Common myeloid progenitor, CD34-positive (primary cell): ENCODE measurements at regions not wholly inside any gene's neighbourhood (a gene's known extent, or its start where the extent isn't known, plus 50 kb on each side); places are given as distances from the start of the nearest gene placed in this dataset.

ENCODE experiments used
- CTCF ChIA-PET: fragments of 350-600 bp; sonication (Branson Sonifier 250); formaldehyde crosslinking; loops from one replicate; lab custom pipeline; 2021; ENCODE audit warnings: antibody characterized with exemption; lab: Charles Lee
- POLR2A ChIA-PET: fragments of 350-600 bp; sonication (Branson Sonifier 250); formaldehyde crosslinking; loops from one replicate; lab custom pipeline; 2021; ENCODE audit warnings: antibody characterized with exemption; lab: Charles Lee
- DNase-seq, 3 donors: peaks; one replicate each; pipeline versions ENCODE4 v3.0.0 to v3.0.0-alpha.2; 2013
- H3K27ac ChIP-seq, 2 experiments: 1 replicate in 1 of 2; 2 replicates in 1 of 2; pipeline ENCODE4 v1.7.0; 2013; ENCODE audit warnings: inconsistent platforms in 2 of 2, low read length in 2 of 2, mild to moderate bottlenecking in 2 of 2, low read depth in 1 of 2, moderate library complexity in 1 of 2; ENCODE audit not compliant: severe bottlenecking in 2 of 2, insufficient read depth in 1 of 2, poor library complexity in 1 of 2
- H3K27me3 ChIP-seq, 5 experiments: replicated peaks in 2 of 5; 1 replicate in 3 of 5; 2 replicates in 2 of 5; pipeline versions ENCODE4 v1.6.1 to v1.7.0; 2013; ENCODE audit warnings: low read length in 4 of 5, mild to moderate bottlenecking in 2 of 5, moderate library complexity in 2 of 5, inconsistent platforms in 1 of 5; ENCODE audit not compliant: insufficient read depth in 5 of 5, control insufficient read depth in 4 of 5
- H3K36me3 ChIP-seq, 4 experiments: 1 replicate in 2 of 4; 2 replicates in 2 of 4; pipeline versions ENCODE4 v1.6.1 to v1.7.0; 2013; ENCODE audit warnings: low read length in 3 of 4, control low read depth in 1 of 4, mild to moderate bottlenecking in 1 of 4; ENCODE audit not compliant: control insufficient read depth in 4 of 4, insufficient read depth in 4 of 4
- H3K4me1 ChIP-seq, 4 experiments: 1 replicate in 3 of 4; 2 replicates in 1 of 4; pipeline versions ENCODE4 v1.6.1 to v1.7.1; 2013; ENCODE audit warnings: low read length in 3 of 4, mild to moderate bottlenecking in 3 of 4, control low read depth in 1 of 4, inconsistent platforms in 1 of 4, moderate library complexity in 1 of 4; ENCODE audit not compliant: control insufficient read depth in 4 of 4, insufficient read depth in 4 of 4; ENCODE audit errors: control extremely low read depth in 1 of 4
- H3K4me3 ChIP-seq, 7 experiments: 1 replicate in 4 of 7; 2 replicates in 3 of 7; pipeline versions ENCODE4 v1.5.1 to v1.7.0; 2013; ENCODE audit warnings: mild to moderate bottlenecking in 7 of 7, low read length in 6 of 7, moderate library complexity in 6 of 7, inconsistent platforms in 2 of 7, low read depth in 2 of 7, control low read depth in 1 of 7; ENCODE audit not compliant: insufficient read depth in 4 of 7, control insufficient read depth in 1 of 7; ENCODE audit errors: extremely low read depth in 1 of 7
- H3K9me3 ChIP-seq, 5 experiments: 1 replicate in 4 of 5; 2 replicates in 1 of 5; pipeline versions ENCODE4 v1.6.1 to v1.7.1; 2013; ENCODE audit warnings: low read length in 4 of 5, mild to moderate bottlenecking in 2 of 5, inconsistent platforms in 1 of 5, low read depth in 1 of 5, moderate library complexity in 1 of 5; ENCODE audit not compliant: control insufficient read depth in 4 of 5, insufficient read depth in 2 of 5; ENCODE audit errors: control extremely low read depth in 1 of 5
- WGBS: methylation state at CpG from one replicate; pipeline ENCODE4 v1.1.5; 2013; ENCODE audit not compliant: insufficient coverage; 5-methylcytosine and 5-hydroxymethylcytosine counted together

DNA sequence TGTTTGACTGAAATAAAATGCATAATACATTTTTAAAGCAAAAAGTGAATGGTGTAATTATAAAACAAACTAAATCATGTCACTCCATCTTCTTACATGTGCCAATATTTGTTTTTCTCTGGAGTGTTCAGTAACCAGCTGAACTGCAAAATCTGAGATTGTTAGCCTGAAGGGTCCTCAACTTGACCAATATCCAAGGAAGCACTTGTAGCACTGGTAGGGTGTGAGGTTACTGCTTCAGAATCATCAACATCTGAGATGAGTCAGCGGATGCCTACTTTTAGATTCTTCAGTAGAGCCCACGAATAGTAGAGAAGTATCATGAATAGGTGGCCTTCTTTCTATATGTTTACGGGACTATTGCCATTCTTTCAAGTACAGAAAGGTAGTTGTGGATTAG is 226.7 kb downstream of the TLE4 start:
- no peak for DNase-seq
- WGBS, result 100% methylated on average over 2 of the region's 3 CpGs

DNA sequence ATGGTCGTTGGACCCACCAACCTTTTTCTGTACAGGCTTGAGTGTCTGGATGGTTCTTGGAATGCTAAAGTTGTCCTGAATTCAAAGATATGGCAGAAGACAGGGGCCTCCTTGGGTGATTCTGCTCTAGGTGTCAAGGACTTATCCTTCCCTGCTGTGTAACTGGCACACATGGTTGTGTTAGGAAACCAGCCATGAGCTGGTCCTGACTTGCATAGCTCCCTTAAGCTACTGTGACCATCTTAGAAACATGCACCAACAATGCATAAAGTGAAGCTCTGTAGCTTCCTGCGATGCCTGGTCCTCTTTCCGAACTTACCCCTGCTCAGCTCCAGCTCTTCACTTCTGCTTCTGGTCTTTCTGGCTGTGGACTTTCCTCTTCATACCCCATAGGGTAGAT is 224.6 kb downstream of the TLE4 start:
- H3K4me1 ChIP-seq, result no peaks in the 10 kb centered on the region
- ChIA-PET POLR2A (no interaction called here), CTCF (interaction anchor here (1.0 kb wide), 1 partner anchor 19 kb away, joined by 3 read pairs; no protein-coding TSS in a partner anchor)
- H3K9me3 ChIP-seq, result peaks cover 0 to 2% (median 0%) of the 10 kb centered on the region in 5 experiments
- no peaks in the 10 kb centered on the region for H3K36me3 ChIP-seq
- no peak overlapping the region for H3K27ac ChIP-seq
- H3K4me3 ChIP-seq, result no peak overlapping the region
- no peak for DNase-seq
- 93% methylated on average over 2 of the region's 3 CpGs for WGBS
- H3K27me3 ChIP-seq, result no peaks in the 10 kb centered on the region

More for the DNA sequence above, 226.7 kb downstream of the TLE4 start:
- Histone ChIP-seq H3K27ac (no peak overlapping the region), H3K4me3 (no peak overlapping the region), H3K4me1 (no peaks in the 10 kb centered on the region), H3K27me3 (no peaks in the 10 kb centered on the region), H3K36me3 (no peaks in the 10 kb centered on the region), H3K9me3 (peaks cover 0 to under 1% (median 0%) of the 10 kb centered on the region in 5 experiments)
- ChIA-PET CTCF (no interaction called here), POLR2A (no interaction called here)

DNA sequence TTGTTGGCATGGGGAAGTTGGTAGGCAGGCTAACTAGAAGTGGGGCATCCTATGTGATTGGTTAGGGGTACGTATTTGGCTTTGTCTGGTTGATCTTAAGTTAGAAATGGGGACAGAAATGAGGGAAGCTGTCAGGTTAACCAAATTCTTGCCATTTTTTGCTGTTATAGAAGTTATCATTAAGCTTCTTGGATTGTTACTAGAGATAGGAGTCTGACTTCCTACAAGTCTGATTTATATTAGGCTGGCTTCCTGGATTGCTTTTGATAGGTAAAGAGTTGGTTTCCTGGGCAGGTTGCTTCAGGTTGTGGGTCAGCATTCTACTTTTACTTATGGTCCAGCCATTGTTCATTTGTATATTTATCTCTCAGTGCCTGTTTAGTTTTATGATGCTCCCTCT is 216.9 kb downstream of the TLE4 start:
- Histone ChIP-seq H3K9me3 (peaks cover 0 to 9% (median 5%) of the 10 kb centered on the region in 5 experiments), H3K4me1 (no peaks in the 10 kb centered on the region), H3K27me3 (no peaks in the 10 kb centered on the region), H3K4me3 (no peak overlapping the region), H3K27ac (no peak overlapping the region), H3K36me3 (no peaks in the 10 kb centered on the region)
- CTCF ChIA-PET, result no interaction called here
- DNase-seq, result no peak
- POLR2A ChIA-PET, result no interaction called here
- WGBS, result 100% methylated on average over 1 of the region's 1 CpG

DNA sequence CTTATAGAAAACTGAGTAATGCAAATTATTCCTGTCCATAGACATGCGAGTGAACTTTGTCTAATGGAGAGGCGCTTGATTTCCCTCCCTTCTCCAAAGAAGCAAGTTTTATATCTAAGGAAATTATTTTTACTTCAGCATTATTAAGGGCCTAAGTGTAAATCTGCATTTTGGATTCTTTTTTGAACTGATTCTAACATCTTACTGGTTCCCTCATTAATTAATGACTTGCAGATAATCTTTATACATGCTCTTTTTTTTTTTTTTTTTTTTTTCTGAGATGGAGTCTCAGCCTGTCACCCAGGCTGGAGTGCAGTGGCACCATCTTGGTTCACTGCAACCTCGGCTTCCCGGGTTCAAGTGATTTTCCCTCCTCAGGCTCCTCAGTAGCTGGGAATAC is 209.5 kb downstream of the TLE4 start:
- no peaks in the 10 kb centered on the region for H3K4me1 ChIP-seq
- no peaks in the 10 kb centered on the region for H3K9me3 ChIP-seq
- no peak for DNase-seq
- no CpG with 5 or more reads among the region's 4 CpGs for WGBS
- ChIA-PET POLR2A (no interaction called here), CTCF (no interaction called here)
- H3K27ac ChIP-seq, result no peak overlapping the region
- H3K27me3 ChIP-seq, result no peaks in the 10 kb centered on the region
- H3K36me3 ChIP-seq, result no peaks in the 10 kb centered on the region
- no peak overlapping the region for H3K4me3 ChIP-seq

DNA sequence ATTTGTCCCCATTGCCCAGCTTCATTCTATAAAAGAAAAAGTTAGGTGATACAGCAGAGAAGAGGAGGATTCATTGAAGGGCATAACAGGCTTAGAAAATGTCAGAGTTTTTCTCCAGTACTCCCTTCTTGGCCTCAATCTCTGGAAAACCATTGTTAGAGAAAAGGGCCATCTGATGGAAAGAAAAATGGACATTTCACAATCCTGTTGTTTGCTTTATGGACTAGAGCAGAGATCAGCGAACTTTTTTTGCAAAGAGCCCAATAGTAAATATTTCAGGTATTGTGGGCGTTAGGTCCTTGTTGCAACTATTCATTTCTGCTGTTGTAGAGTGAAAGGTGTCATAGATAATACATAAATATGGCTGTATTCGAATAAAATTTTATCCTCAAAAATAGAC is 208.8 kb downstream of the TLE4 start:
- no peak overlapping the region for H3K4me3 ChIP-seq
- H3K36me3 ChIP-seq, result no peaks in the 10 kb centered on the region
- no peak for DNase-seq
- H3K27ac ChIP-seq, result no peak overlapping the region
- H3K9me3 ChIP-seq, result no peaks in the 10 kb centered on the region
- H3K4me1 ChIP-seq, result no peaks in the 10 kb centered on the region
- ChIA-PET POLR2A (no interaction called here), CTCF (no interaction called here)
- 100% methylated on average over 1 of the region's 3 CpGs for WGBS
- no peaks in the 10 kb centered on the region for H3K27me3 ChIP-seq

DNA sequence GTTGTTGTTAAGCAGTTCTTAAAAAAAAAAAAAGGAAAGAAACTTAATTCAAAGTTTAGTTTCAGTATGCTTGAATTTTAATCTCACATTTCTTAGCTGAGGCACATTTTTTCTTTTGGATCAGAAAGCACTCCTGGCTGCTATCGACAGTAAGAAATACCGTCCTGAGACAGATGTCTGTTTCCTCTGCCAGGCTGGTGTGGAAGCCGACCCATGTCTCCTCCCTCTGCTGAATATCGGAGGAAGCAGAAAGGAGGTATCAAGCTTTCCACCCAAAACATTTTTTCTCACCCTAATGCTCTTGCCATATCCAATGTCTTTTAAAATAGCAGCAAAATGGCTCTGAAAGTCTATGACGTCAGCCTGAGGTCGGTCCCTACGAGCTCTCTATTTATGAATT is 208.1 kb downstream of the TLE4 start:
- no peak overlapping the region for H3K4me3 ChIP-seq
- DNase-seq, result no peak
- CTCF ChIA-PET, result no interaction called here
- H3K4me1 ChIP-seq, result no peaks in the 10 kb centered on the region
- no peaks in the 10 kb centered on the region for H3K9me3 ChIP-seq
- H3K36me3 ChIP-seq, result no peaks in the 10 kb centered on the region
- H3K27me3 ChIP-seq, result no peaks in the 10 kb centered on the region
- H3K27ac ChIP-seq, result no peak overlapping the region
- 96% methylated on average over 6 of the region's 7 CpGs for whole genome bisulfite sequencing
- POLR2A ChIA-PET, result no interaction called here

DNA sequence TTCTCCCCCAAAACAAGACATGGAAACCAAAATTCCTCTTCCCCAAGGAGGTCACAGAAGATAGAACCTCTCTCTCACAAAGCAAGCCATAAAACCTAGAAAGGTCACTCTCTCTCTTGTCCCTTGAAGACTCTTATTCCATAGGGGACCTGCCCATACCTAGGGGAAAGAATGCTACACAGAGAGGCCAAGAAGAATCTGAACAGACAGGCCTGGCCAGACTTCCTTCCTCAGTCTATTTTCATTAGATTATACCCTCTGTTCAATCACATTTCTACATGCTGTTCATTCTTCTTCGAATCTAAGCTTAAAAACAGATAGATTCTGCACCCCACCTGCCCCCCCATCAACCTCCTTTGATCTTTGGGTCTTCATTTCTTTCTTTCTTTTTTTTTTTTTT is 206.8 kb downstream of the TLE4 start:
- 100% methylated on average over 1 of the region's 1 CpG for WGBS
- ChIA-PET CTCF (no interaction called here), POLR2A (no interaction called here)

More for the DNA sequence above, 206.8 kb downstream of the TLE4 start:
- Histone ChIP-seq H3K27ac (no peak overlapping the region), H3K36me3 (no peaks in the 10 kb centered on the region), H3K4me3 (no peak overlapping the region), H3K27me3 (no peaks in the 10 kb centered on the region), H3K9me3 (no peaks in the 10 kb centered on the region), H3K4me1 (no peaks in the 10 kb centered on the region)
- DNase-seq, result no peak
